GM23338 (cell line): ENCODE measurements at regions not wholly inside any gene's neighbourhood (a gene's known extent, or its start where the extent isn't known, plus 50 kb on each side); places are given as distances from the start of the nearest gene placed in this dataset.
A peak's percentile ranks its signal among the peaks of the same experiment; 100 is the strongest.

Source experiments
- ATAC-seq: fragments of 200-7000 bp; cut with Tn5 transposase; 3 replicates; pipeline ENCODE4 v1.9.1; 2020
- DNase-seq: peaks from one replicate; pipeline ENCODE4 v3.0.0-alpha.2; 2015; ENCODE audit warnings: low spot score
- H2AFZ ChIP-seq: fragments of 200-600 bp; sonication (generic); 2 replicates; pipeline ENCODE4 v1.8.0; 2016; ENCODE audit warnings: antibody characterized with exemption, mild to moderate bottlenecking, moderate library complexity
- H3F3A ChIP-seq: fragments of 200-600 bp; sonication (generic); replicated peaks from 2 replicates; pipeline ENCODE4 v1.8.0; 2017; ENCODE audit warnings: antibody characterized with exemption, mixed run types, low read depth
- H3K27ac ChIP-seq: fragments of 200-600 bp; sonication (generic); 2 replicates; pipeline ENCODE4 v1.6.1; 2016; ENCODE audit warnings: low read depth
- H3K27me3 ChIP-seq: fragments of 200-600 bp; sonication (generic); 2 replicates; pipeline ENCODE4 v1.8.0; 2016; ENCODE audit warnings: mild to moderate bottlenecking, mixed run types, moderate library complexity; ENCODE audit not compliant: insufficient read depth
- H3K36me3 ChIP-seq: fragments of 200-600 bp; sonication (generic); 2 replicates; pipeline ENCODE4 v1.8.0; 2016; ENCODE audit warnings: mild to moderate bottlenecking; ENCODE audit not compliant: insufficient read depth
- H3K4me1 ChIP-seq: fragments of 200-600 bp; sonication (generic); 2 replicates; pipeline ENCODE4 v1.8.0; 2016; ENCODE audit warnings: mild to moderate bottlenecking, moderate library complexity; ENCODE audit not compliant: insufficient read depth
- H3K4me2 ChIP-seq: fragments of 200-600 bp; sonication (generic); 2 replicates; pipeline ENCODE4 v1.7.1; 2017; ENCODE audit warnings: mixed run types
- H3K4me3 ChIP-seq: fragments of 200-600 bp; sonication (generic); 2 replicates; pipeline ENCODE4 v1.6.1; 2016; ENCODE audit warnings: mixed run types
- H3K79me2 ChIP-seq: fragments of 200-600 bp; sonication (generic); replicated peaks from 2 replicates; pipeline ENCODE4 v1.8.0; 2017; ENCODE audit warnings: mild to moderate bottlenecking; ENCODE audit not compliant: insufficient read depth
- H3K9me2 ChIP-seq: fragments of 200-600 bp; sonication (generic); 2 replicates; pipeline ENCODE4 v1.8.0; 2017; ENCODE audit not compliant: insufficient read depth
- H4K20me1 ChIP-seq: fragments of 200-600 bp; sonication (generic); replicated peaks from 2 replicates; pipeline ENCODE4 v1.8.0; 2017; ENCODE audit warnings: mild to moderate bottlenecking; ENCODE audit not compliant: insufficient read depth
- H3K27ac Mint-ChIP-seq: 2 replicates; pipeline ENCODE4 v1.8.0; 2020; ENCODE audit warnings: inconsistent platforms, mild to moderate bottlenecking, moderate library complexity, mixed read lengths
- H3K27me3 Mint-ChIP-seq: 3 replicates; pipeline ENCODE4 v1.8.0; 2022; ENCODE audit warnings: low read depth, mild to moderate bottlenecking, moderate library complexity, mixed read lengths, inconsistent platforms; ENCODE audit not compliant: insufficient read depth, poor library complexity
- H3K36me3 Mint-ChIP-seq: 3 replicates; pipeline ENCODE4 v1.8.0; 2021; ENCODE audit warnings: low read depth, mild to moderate bottlenecking, inconsistent platforms, moderate library complexity, mixed read lengths
- H3K4me1 Mint-ChIP-seq: 3 replicates; pipeline ENCODE4 v1.8.0; 2020; ENCODE audit warnings: mild to moderate bottlenecking, inconsistent platforms, mixed read lengths
- H3K4me3 Mint-ChIP-seq: 3 replicates; pipeline ENCODE4 v1.8.0; 2021; ENCODE audit warnings: moderate library complexity, mild to moderate bottlenecking, inconsistent platforms, mixed read lengths
- H3K9me3 Mint-ChIP-seq: 3 replicates; pipeline ENCODE4 v1.8.0; 2020; ENCODE audit warnings: moderate library complexity, mild to moderate bottlenecking, inconsistent platforms, mixed read lengths
- CREB1 ChIP-seq: fragments of 250-450 bp; sonication (Bioruptor Pico); IDR thresholded peaks from 2 replicates; pipeline ENCODE4 v1.5.0; 2020; ENCODE audit warnings: low read depth, mild to moderate bottlenecking, moderate library complexity
- CTCF ChIP-seq, 2 experiments: fragments of 200-600 bp in 1 of 2; sonication (generic) in 1 of 2; conservative IDR thresholded peaks; 2 replicates each; pipeline versions ENCODE4 v1.5.1 to v1.6.1; 2016 to 2017; ENCODE audit warnings: antibody characterized with exemption in 2 of 2, low read depth in 2 of 2, mild to moderate bottlenecking in 2 of 2, moderate library complexity in 1 of 2
- EZH2 ChIP-seq: fragments of 200-600 bp; sonication (generic); IDR thresholded peaks from one replicate; pipeline ENCODE4 v1.8.0; 2017; ENCODE audit warnings: antibody characterized with exemption, mild to moderate bottlenecking, low read depth; ENCODE audit not compliant: unreplicated experiment
- EZH2phosphoT487 ChIP-seq: fragments of 200-600 bp; sonication (generic); IDR thresholded peaks from one replicate; pipeline ENCODE4 v1.8.1; 2018; ENCODE audit warnings: antibody characterized with exemption; ENCODE audit not compliant: unreplicated experiment
- JUNB ChIP-seq: IDR thresholded peaks from one replicate; pipeline ENCODE4 v1.6.1; 2016; ENCODE audit warnings: antibody characterized with exemption; ENCODE audit not compliant: unreplicated experiment
- NANOG ChIP-seq: IDR thresholded peaks from 2 replicates; pipeline ENCODE4 v1.6.1; 2016; ENCODE audit warnings: antibody characterized with exemption, borderline replicate concordance
- POLR2AphosphoS5 ChIP-seq: IDR thresholded peaks from 2 replicates; pipeline ENCODE4 v1.6.1; 2016; ENCODE audit warnings: antibody characterized with exemption, low read depth
- STAT1 ChIP-seq: IDR thresholded peaks from one replicate; pipeline ENCODE4 v1.6.1; 2016; ENCODE audit warnings: antibody characterized with exemption; ENCODE audit not compliant: unreplicated experiment
- ZNF114 ChIP-seq: fragments of 250-450 bp; sonication (Bioruptor Pico); IDR thresholded peaks from 2 replicates; pipeline ENCODE4 v1.5.0; 2020; ENCODE audit warnings: mild to moderate bottlenecking, moderate library complexity
- ZNF331 ChIP-seq: fragments of 250-450 bp; sonication (Bioruptor Pico); IDR thresholded peaks from 2 replicates; pipeline ENCODE4 v1.5.0; 2020; ENCODE audit warnings: low read depth, mild to moderate bottlenecking, moderate library complexity
- TF ChIP-seq, protein P1 (sequence below): IDR thresholded peaks from one replicate; pipeline ENCODE4 v1.6.1; 2018; ENCODE audit warnings: antibody characterized with exemption; ENCODE audit not compliant: unreplicated experiment
- TF ChIP-seq, protein P2 (sequence below): IDR thresholded peaks from 2 replicates; pipeline ENCODE4 v1.6.1; 2016; ENCODE audit warnings: antibody characterized with exemption

GRCh38 chr2:434625-435024 is 146.7 kb upstream of the ALKAL2 start (continued):
- TF ChIP-seq EZH2phosphoT487: no peak
- TF ChIP-seq STAT1: no peak
- TF ChIP-seq, protein P1, sequence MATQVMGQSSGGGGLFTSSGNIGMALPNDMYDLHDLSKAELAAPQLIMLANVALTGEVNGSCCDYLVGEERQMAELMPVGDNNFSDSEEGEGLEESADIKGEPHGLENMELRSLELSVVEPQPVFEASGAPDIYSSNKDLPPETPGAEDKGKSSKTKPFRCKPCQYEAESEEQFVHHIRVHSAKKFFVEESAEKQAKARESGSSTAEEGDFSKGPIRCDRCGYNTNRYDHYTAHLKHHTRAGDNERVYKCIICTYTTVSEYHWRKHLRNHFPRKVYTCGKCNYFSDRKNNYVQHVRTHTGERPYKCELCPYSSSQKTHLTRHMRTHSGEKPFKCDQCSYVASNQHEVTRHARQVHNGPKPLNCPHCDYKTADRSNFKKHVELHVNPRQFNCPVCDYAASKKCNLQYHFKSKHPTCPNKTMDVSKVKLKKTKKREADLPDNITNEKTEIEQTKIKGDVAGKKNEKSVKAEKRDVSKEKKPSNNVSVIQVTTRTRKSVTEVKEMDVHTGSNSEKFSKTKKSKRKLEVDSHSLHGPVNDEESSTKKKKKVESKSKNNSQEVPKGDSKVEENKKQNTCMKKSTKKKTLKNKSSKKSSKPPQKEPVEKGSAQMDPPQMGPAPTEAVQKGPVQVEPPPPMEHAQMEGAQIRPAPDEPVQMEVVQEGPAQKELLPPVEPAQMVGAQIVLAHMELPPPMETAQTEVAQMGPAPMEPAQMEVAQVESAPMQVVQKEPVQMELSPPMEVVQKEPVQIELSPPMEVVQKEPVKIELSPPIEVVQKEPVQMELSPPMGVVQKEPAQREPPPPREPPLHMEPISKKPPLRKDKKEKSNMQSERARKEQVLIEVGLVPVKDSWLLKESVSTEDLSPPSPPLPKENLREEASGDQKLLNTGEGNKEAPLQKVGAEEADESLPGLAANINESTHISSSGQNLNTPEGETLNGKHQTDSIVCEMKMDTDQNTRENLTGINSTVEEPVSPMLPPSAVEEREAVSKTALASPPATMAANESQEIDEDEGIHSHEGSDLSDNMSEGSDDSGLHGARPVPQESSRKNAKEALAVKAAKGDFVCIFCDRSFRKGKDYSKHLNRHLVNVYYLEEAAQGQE: no peak
- TF ChIP-seq NANOG: no peak
- no peak for TF ChIP-seq ZNF114 (CRISPR knock-in tag)

- ATAC-seq: peak; percentile 42; the same call in 2 of the 3 replicates
- Histone ChIP-seq H3F3A (no peaks in the 10 kb centered on the region), H3K4me1 (peaks cover 6% of the 10 kb centered on the region; the same call in 1 of the 2 replicates), H3K79me2 (no peaks in the 10 kb centered on the region), H3K36me3 (no peaks in the 10 kb centered on the region), H2AFZ (no peak overlapping the region), H3K4me3 (no peak overlapping the region), H4K20me1 (no peaks in the 10 kb centered on the region), H3K27me3 (no peaks in the 10 kb centered on the region), H3K4me2 (no peak overlapping the region), H3K9me2 (no peaks in the 10 kb centered on the region), H3K27ac (no peak overlapping the region)
- DNase-seq: no peak
- no peak overlapping the region for H3K27ac Mint-ChIP-seq
- no peak overlapping the region for H3K4me3 Mint-ChIP-seq
- peaks cover 8% of the 10 kb centered on the region for H3K27me3 Mint-ChIP-seq
- no peaks in the 10 kb centered on the region for H3K9me3 Mint-ChIP-seq
- peaks cover 19% of the 10 kb centered on the region for H3K4me1 Mint-ChIP-seq
- H3K36me3 Mint-ChIP-seq: no peaks in the 10 kb centered on the region
- TF ChIP-seq ZNF114 (CRISPR knock-in tag): no peak
- no peak for TF ChIP-seq POLR2AphosphoS5
- no peak for TF ChIP-seq STAT1
- TF ChIP-seq ZNF331 (CRISPR knock-in tag): no peak
- no peak for TF ChIP-seq NANOG
- TF ChIP-seq CTCF (conservative IDR thresholded peaks at IDR 0.05; ENCODE audit: low read depth in 2 of 2): no peak
- TF ChIP-seq, protein P2, sequence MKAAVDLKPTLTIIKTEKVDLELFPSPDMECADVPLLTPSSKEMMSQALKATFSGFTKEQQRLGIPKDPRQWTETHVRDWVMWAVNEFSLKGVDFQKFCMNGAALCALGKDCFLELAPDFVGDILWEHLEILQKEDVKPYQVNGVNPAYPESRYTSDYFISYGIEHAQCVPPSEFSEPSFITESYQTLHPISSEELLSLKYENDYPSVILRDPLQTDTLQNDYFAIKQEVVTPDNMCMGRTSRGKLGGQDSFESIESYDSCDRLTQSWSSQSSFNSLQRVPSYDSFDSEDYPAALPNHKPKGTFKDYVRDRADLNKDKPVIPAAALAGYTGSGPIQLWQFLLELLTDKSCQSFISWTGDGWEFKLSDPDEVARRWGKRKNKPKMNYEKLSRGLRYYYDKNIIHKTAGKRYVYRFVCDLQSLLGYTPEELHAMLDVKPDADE: no peak
- TF ChIP-seq JUNB: no peak
- TF ChIP-seq EZH2: no peak
- TF ChIP-seq CREB1 (CRISPR knock-in tag): no peak
- TF ChIP-seq, protein P1: no peak
These were observed 145.3 kb upstream of the ALKAL2 start for GRCh38 chr2:433216-433615.
